PC-9 (cell line): ENCODE measurements at regions not wholly inside any gene's neighbourhood (a gene's known extent, or its start where the extent isn't known, plus 50 kb on each side); places are given as distances from the start of the nearest gene placed in this dataset.

Experiments used
- BruUV-seq: library from RNA; stranded (reverse); fragments of 400-500 nt; replicated peaks from 2 replicates; lab custom pipeline; 2021; lab: Mats Ljungman, UMichigan
- CTCF ChIA-PET: fragments of 300-600 bp; sonication (Branson Sonifier 250); formaldehyde crosslinking; loops from one replicate; lab custom pipeline; 2022; ENCODE audit warnings: antibody characterized with exemption; lab: Charles Lee
- POLR2A ChIA-PET: fragments of 300-600 bp; sonication (Branson Sonifier 250); formaldehyde crosslinking; loops from one replicate; lab custom pipeline; 2022; ENCODE audit warnings: antibody characterized with exemption; ENCODE audit not compliant: unreplicated experiment; lab: Charles Lee
- DNase-seq, 2 experiments: peaks; one replicate each; pipeline versions ENCODE4 v3.0.0 to v3.0.0-alpha.2; 2015 to 2022; ENCODE audit warnings: mixed read lengths in 1 of 2
- H2AFZ ChIP-seq: fragments of 200-600 bp; sonication (generic); 2 replicates; pipeline ENCODE4 v1.8.1; 2017; ENCODE audit warnings: antibody characterized with exemption
- H3F3A ChIP-seq: fragments of 200-600 bp; sonication (generic); 2 replicates; pipeline ENCODE4 v1.8.1; 2017; ENCODE audit warnings: antibody characterized with exemption, mild to moderate bottlenecking, low read depth; ENCODE audit not compliant: insufficient read depth
- H3K27ac ChIP-seq: fragments of 200-600 bp; sonication (generic); 2 replicates; pipeline ENCODE4 v1.6.1; 2016; ENCODE audit warnings: mixed run types
- H3K27me3 ChIP-seq: fragments of 200-600 bp; sonication (generic); 2 replicates; pipeline ENCODE4 v1.6.1; 2016; ENCODE audit warnings: low read depth, mixed run types; ENCODE audit not compliant: insufficient read depth
- H3K36me3 ChIP-seq: fragments of 200-600 bp; sonication (generic); 2 replicates; pipeline ENCODE4 v1.6.1; 2016; ENCODE audit warnings: low read depth, mixed run types
- H3K4me1 ChIP-seq: fragments of 200-600 bp; sonication (generic); replicated peaks from 2 replicates; pipeline ENCODE4 v1.6.1; 2016; ENCODE audit warnings: mixed run types; ENCODE audit not compliant: insufficient read depth
- H3K4me2 ChIP-seq: fragments of 200-600 bp; sonication (generic); 2 replicates; pipeline ENCODE4 v1.6.1; 2017; ENCODE audit warnings: mixed run types
- H3K4me3 ChIP-seq: fragments of 200-600 bp; sonication (generic); 2 replicates; pipeline ENCODE4 v1.6.1; 2016; ENCODE audit warnings: mixed run types
- H3K79me2 ChIP-seq: fragments of 200-600 bp; sonication (generic); 2 replicates; pipeline ENCODE4 v1.6.1; 2017; ENCODE audit warnings: low read depth, mixed run types
- H3K9me2 ChIP-seq: fragments of 200-600 bp; sonication (generic); 2 replicates; pipeline ENCODE4 v1.8.1; 2017; ENCODE audit warnings: mild to moderate bottlenecking; ENCODE audit not compliant: insufficient read depth
- H3K9me3 ChIP-seq: fragments of 200-600 bp; sonication (generic); 2 replicates; pipeline ENCODE4 v1.8.1; 2016; ENCODE audit warnings: low read depth; ENCODE audit not compliant: insufficient read depth
- H4K20me1 ChIP-seq: fragments of 200-600 bp; sonication (generic); 2 replicates; pipeline ENCODE4 v1.8.1; 2017; ENCODE audit not compliant: insufficient read depth
- EZH2 ChIP-seq: fragments of 200-600 bp; sonication (generic); IDR thresholded peaks from 2 replicates; pipeline ENCODE4 v1.8.0; 2017; ENCODE audit warnings: antibody characterized with exemption, low read depth
- intact Hi-C: fragments of 100-400 bp; cut with micrococcal nuclease; formaldehyde crosslinking; loops from one replicate; pipeline ENCODE4 v1.10.0; 2022; ENCODE audit not compliant: unreplicated experiment
- TF ChIP-seq, protein P1 (sequence below): fragments of 200-600 bp; sonication (generic); conservative IDR thresholded peaks from 2 replicates; pipeline ENCODE4 v1.6.1; 2017; ENCODE audit warnings: mixed run types, antibody characterized with exemption, mild to moderate bottlenecking, moderate library complexity

GRCh38 chr12:131260251-131260905 lies 306.7 kb downstream of the ADGRD1 start:
- no peaks in the 10 kb centered on the region for H3K79me2 ChIP-seq
- TF ChIP-seq, protein P1, sequence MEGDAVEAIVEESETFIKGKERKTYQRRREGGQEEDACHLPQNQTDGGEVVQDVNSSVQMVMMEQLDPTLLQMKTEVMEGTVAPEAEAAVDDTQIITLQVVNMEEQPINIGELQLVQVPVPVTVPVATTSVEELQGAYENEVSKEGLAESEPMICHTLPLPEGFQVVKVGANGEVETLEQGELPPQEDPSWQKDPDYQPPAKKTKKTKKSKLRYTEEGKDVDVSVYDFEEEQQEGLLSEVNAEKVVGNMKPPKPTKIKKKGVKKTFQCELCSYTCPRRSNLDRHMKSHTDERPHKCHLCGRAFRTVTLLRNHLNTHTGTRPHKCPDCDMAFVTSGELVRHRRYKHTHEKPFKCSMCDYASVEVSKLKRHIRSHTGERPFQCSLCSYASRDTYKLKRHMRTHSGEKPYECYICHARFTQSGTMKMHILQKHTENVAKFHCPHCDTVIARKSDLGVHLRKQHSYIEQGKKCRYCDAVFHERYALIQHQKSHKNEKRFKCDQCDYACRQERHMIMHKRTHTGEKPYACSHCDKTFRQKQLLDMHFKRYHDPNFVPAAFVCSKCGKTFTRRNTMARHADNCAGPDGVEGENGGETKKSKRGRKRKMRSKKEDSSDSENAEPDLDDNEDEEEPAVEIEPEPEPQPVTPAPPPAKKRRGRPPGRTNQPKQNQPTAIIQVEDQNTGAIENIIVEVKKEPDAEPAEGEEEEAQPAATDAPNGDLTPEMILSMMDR = no peak
- TF ChIP-seq EZH2 = no peak
- intact Hi-C loops = no loop called here
- peaks cover 57% of the 10 kb centered on the region for H3K27me3 ChIP-seq
- POLR2A ChIA-PET = interaction anchor here (0.6 kb wide), 1 partner anchor 54 kb away, joined by 5 read pairs; no protein-coding TSS in a partner anchor
- H3K4me3 ChIP-seq = no peak overlapping the region
- no peaks in the 10 kb centered on the region for H3F3A ChIP-seq
- H3K4me1 ChIP-seq = no peaks in the 10 kb centered on the region
- H3K9me3 ChIP-seq = no peaks in the 10 kb centered on the region
- H3K36me3 ChIP-seq = no peaks in the 10 kb centered on the region
- no peak overlapping the region for H3K27ac ChIP-seq
- no peak overlapping the region for H2AFZ ChIP-seq
- H4K20me1 ChIP-seq = no peaks in the 10 kb centered on the region
- no peak for DNase-seq
- CTCF ChIA-PET = no interaction called here
- no peak overlapping the region for H3K4me2 ChIP-seq
- BruUV-seq = no TSS peak
- H3K9me2 ChIP-seq = no peaks in the 10 kb centered on the region

GRCh38 chr12:131260954-131261353 lies 307.2 kb downstream of the ADGRD1 start:
- no TSS peak for BruUV-seq
- ChIA-PET CTCF (no interaction called here), POLR2A (interaction anchor here (0.6 kb wide), 1 partner anchor 55 kb away, joined by 5 read pairs; no protein-coding TSS in a partner anchor)
- H3K4me1 ChIP-seq = no peaks in the 10 kb centered on the region
- intact Hi-C loops = no loop called here
- no peaks in the 10 kb centered on the region for H3F3A ChIP-seq
- H3K27ac ChIP-seq = no peak overlapping the region
- TF ChIP-seq, protein P1 = no peak
- TF ChIP-seq EZH2 = no peak
- H3K79me2 ChIP-seq = no peaks in the 10 kb centered on the region
- no peaks in the 10 kb centered on the region for H4K20me1 ChIP-seq
- no peak overlapping the region for H3K4me2 ChIP-seq
- no peaks in the 10 kb centered on the region for H3K36me3 ChIP-seq
- no peaks in the 10 kb centered on the region for H3K9me2 ChIP-seq
- no peak for DNase-seq
- H3K4me3 ChIP-seq = no peak overlapping the region
- H2AFZ ChIP-seq = no peak overlapping the region
- no peaks in the 10 kb centered on the region for H3K9me3 ChIP-seq
- peaks cover 57% of the 10 kb centered on the region for H3K27me3 ChIP-seq

DNA sequence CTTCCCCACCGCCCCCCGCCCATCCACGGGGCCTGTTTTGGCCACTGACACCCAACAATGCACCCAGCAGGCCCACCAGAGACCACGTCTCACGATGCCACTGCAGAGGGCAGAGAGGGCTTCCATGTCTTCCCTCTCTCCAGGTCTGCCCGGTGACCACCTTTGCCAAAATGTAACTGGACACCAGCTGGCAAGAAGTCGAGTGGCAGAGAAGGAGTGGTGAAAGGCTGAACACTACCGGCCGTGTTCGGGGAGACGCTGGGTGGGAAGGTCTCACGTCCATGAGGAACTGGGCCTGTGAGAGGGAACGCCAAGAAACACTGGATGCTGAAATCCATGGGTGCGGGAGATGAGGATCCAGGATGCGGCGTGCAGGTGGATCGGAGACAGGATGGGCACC lies 308.2 kb downstream of the ADGRD1 start:
- Histone ChIP-seq H3K9me2 (no peaks in the 10 kb centered on the region), H3K4me1 (no peaks in the 10 kb centered on the region), H3K4me3 (no peak overlapping the region), H3K79me2 (no peaks in the 10 kb centered on the region), H3K4me2 (no peak overlapping the region), H3K27ac (no peak overlapping the region), H2AFZ (no peak overlapping the region), H4K20me1 (no peaks in the 10 kb centered on the region), H3K9me3 (no peaks in the 10 kb centered on the region), H3K36me3 (no peaks in the 10 kb centered on the region), H3K27me3 (peaks cover 60% of the 10 kb centered on the region), H3F3A (no peaks in the 10 kb centered on the region)
- DNase-seq = no peak
- ChIA-PET CTCF (no interaction called here), POLR2A (no interaction called here)
- TF ChIP-seq, protein P1 = no peak
- no peak for TF ChIP-seq EZH2
- intact Hi-C loops = no loop called here
- BruUV-seq = no TSS peak
